Nephron (organoid): ENCODE measurements at regions not wholly inside any gene's neighbourhood (a gene's known extent, or its start where the extent isn't known, plus 50 kb on each side); places are given as distances from the start of the nearest gene placed in this dataset.
A peak's percentile ranks its signal among the peaks of the same experiment; 100 is the strongest.

Source experiments
- H3K27ac Mint-ChIP-seq, 3 experiments: 2 replicates each; pipeline ENCODE4 v1.8.0; 2020; ENCODE audit warnings: mixed read lengths in 3 of 3, mild to moderate bottlenecking in 2 of 3, moderate library complexity in 1 of 3
- H3K27me3 Mint-ChIP-seq: 2 replicates; pipeline ENCODE4 v1.8.0; 2021; ENCODE audit warnings: low read depth, mild to moderate bottlenecking, moderate library complexity, mixed read lengths
- H3K36me3 Mint-ChIP-seq: 2 replicates; pipeline ENCODE4 v1.8.0; 2020; ENCODE audit warnings: low read depth, mixed read lengths
- H3K4me1 Mint-ChIP-seq: 2 replicates; pipeline ENCODE4 v1.8.0; 2020; ENCODE audit warnings: mixed read lengths
- H3K4me3 Mint-ChIP-seq, 3 experiments: 2 replicates each; pipeline ENCODE4 v1.8.0; 2020; ENCODE audit warnings: mild to moderate bottlenecking in 3 of 3, mixed read lengths in 3 of 3, moderate library complexity in 2 of 3
- H3K9me3 Mint-ChIP-seq: 2 replicates; pipeline ENCODE4 v1.8.0; 2020; ENCODE audit warnings: mixed read lengths
- CTCF ChIP-seq, 3 experiments: fragments of 200-600 bp; sonication (generic); IDR thresholded peaks; one replicate each; pipeline ENCODE4 v1.5.0; 2021; ENCODE audit warnings: antibody characterized with exemption in 3 of 3; ENCODE audit not compliant: unreplicated experiment in 3 of 3

GRCh38 chr5:173411791-173412555 lies 83.8 kb upstream of the STC2 start:
- Mint-ChIP-seq H3K4me3 (no peak overlapping the region), H3K4me1 (no peaks in the 10 kb centered on the region), H3K36me3 (no peaks in the 10 kb centered on the region), H3K9me3 (peaks cover 7% of the 10 kb centered on the region), H3K27ac (no peak overlapping the region), H3K27me3 (peaks cover 6% of the 10 kb centered on the region)
- TF ChIP-seq CTCF (IDR thresholded peaks at IDR 0.05; ENCODE audit: unreplicated experiment in 3 of 3), result no peak

- H3K4me3 Mint-ChIP-seq, result no peak overlapping the region
- TF ChIP-seq CTCF (IDR thresholded peaks at IDR 0.05; ENCODE audit: unreplicated experiment in 3 of 3), result no peak
Measured at GRCh38 chr5:173410459-173411233, 82.4 kb upstream of the STC2 start.

GRCh38 chr5:173408946-173409345 lies 80.7 kb upstream of the STC2 start:
- no peaks in the 10 kb centered on the region for H3K36me3 Mint-ChIP-seq
- no peak for TF ChIP-seq CTCF (IDR thresholded peaks at IDR 0.05; ENCODE audit: unreplicated experiment in 3 of 3)
- no peaks in the 10 kb centered on the region for H3K9me3 Mint-ChIP-seq
- H3K27me3 Mint-ChIP-seq, result peaks cover 5% of the 10 kb centered on the region
- no peak overlapping the region for H3K4me3 Mint-ChIP-seq
- H3K27ac Mint-ChIP-seq, result no peak overlapping the region
- no peaks in the 10 kb centered on the region for H3K4me1 Mint-ChIP-seq

More at GRCh38 chr5:173410459-173411233, 82.4 kb upstream of the STC2 start:
- no peak overlapping the region for H3K27ac Mint-ChIP-seq
- H3K27me3 Mint-ChIP-seq, result peaks cover 5% of the 10 kb centered on the region
- H3K36me3 Mint-ChIP-seq, result no peaks in the 10 kb centered on the region
- H3K4me1 Mint-ChIP-seq, result no peaks in the 10 kb centered on the region
- H3K9me3 Mint-ChIP-seq, result peaks cover 2% of the 10 kb centered on the region

- peaks cover 24% of the 10 kb centered on the region for H3K4me1 Mint-ChIP-seq
- H3K9me3 Mint-ChIP-seq, result peaks cover 3% of the 10 kb centered on the region
- no peak for TF ChIP-seq CTCF (IDR thresholded peaks at IDR 0.05; ENCODE audit: unreplicated experiment in 3 of 3)
- no peaks in the 10 kb centered on the region for H3K36me3 Mint-ChIP-seq
- H3K27ac Mint-ChIP-seq, result peak overlapping the region in 2 of 3 experiments; percentile 35 to 83
- no peaks in the 10 kb centered on the region for H3K27me3 Mint-ChIP-seq
- H3K4me3 Mint-ChIP-seq, result no peak overlapping the region
Measured at GRCh38 chr5:173399851-173400250, 71.6 kb upstream of the STC2 start.

- Mint-ChIP-seq H3K4me1 (peaks cover 24% of the 10 kb centered on the region), H3K36me3 (no peaks in the 10 kb centered on the region), H3K4me3 (no peak overlapping the region), H3K27me3 (no peaks in the 10 kb centered on the region), H3K27ac (no peak overlapping the region), H3K9me3 (peaks cover 13% of the 10 kb centered on the region)
- no peak for TF ChIP-seq CTCF (IDR thresholded peaks at IDR 0.05; ENCODE audit: unreplicated experiment in 3 of 3)
Measured at GRCh38 chr5:173397516-173397915, 69.3 kb upstream of the STC2 start.
